T-helper 1 cell treated with Interleukin-12 subunit alpha and Interleukin-12 subunit beta and Interleukin-4 antibody, amounts not matched to agents 30 μg/mL and 1 μg/mL, for 36 hours (primary cell): ENCODE measurements at regions not wholly inside any gene's neighbourhood (a gene's known extent, or its start where the extent isn't known, plus 50 kb on each side); places are given as distances from the start of the nearest gene placed in this dataset.

Source experiments
- H3K27ac Mint-ChIP-seq: one replicate; pipeline ENCODE4 v1.8.0; 2021; ENCODE audit warnings: mild to moderate bottlenecking, mixed read lengths
- H3K27me3 Mint-ChIP-seq: one replicate; pipeline ENCODE4 v1.8.0; 2021; ENCODE audit warnings: low read depth, mixed read lengths
- H3K36me3 Mint-ChIP-seq: one replicate; pipeline ENCODE4 v1.8.0; 2021; ENCODE audit warnings: low read depth, mixed read lengths
- H3K4me1 Mint-ChIP-seq: one replicate; pipeline ENCODE4 v1.8.0; 2021; ENCODE audit warnings: low read depth, mixed read lengths
- H3K4me3 Mint-ChIP-seq: one replicate; pipeline ENCODE4 v1.8.0; 2021; ENCODE audit warnings: mild to moderate bottlenecking, moderate library complexity, mixed read lengths
- H3K9me3 Mint-ChIP-seq: one replicate; pipeline ENCODE4 v1.8.0; 2021; ENCODE audit warnings: mixed read lengths

DNA sequence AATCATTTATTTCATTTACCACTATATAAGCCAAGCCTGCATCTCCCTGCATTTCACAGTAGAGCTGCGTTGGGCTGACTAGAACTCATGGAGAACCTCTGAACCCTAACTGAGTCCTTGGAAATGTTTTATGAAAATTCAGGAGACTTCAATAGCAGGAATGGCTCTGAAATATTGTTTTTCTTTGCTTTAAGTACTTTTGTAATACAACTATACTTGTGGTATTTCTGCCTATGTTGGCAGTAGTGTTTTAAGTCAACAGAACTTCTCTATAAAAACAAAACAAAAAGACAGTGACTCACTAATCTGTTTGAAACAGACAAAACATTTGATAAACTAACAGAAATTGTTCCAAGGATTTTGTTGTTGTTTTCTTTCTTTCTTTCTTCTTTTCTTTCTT is 489.2 kb upstream of the MEF2C start:
- Mint-ChIP-seq H3K27ac (no peak overlapping the region), H3K27me3 (no peaks in the 10 kb centered on the region), H3K9me3 (no peaks in the 10 kb centered on the region), H3K4me3 (no peak overlapping the region), H3K36me3 (no peaks in the 10 kb centered on the region), H3K4me1 (no peaks in the 10 kb centered on the region)

DNA sequence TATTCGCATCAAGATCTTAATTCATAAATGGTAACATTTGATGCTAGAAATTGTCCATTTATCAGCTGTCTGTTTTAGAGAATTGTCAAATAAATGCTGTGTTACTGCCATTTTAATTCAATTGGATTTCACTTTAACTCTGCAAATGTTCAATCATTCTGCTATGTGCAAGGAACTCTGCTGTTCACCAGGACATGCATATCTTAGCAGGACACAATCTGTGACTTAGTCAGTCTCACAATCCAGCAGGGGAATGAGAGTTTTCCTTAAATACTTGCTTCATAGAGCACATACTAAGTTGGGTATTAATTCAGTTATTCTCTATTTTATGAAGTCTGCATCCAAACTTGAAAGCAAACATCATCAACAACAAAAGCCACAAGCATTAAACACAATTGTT is 488.7 kb upstream of the MEF2C start:
- H3K4me3 Mint-ChIP-seq = no peak overlapping the region
- no peaks in the 10 kb centered on the region for H3K27me3 Mint-ChIP-seq
- no peaks in the 10 kb centered on the region for H3K4me1 Mint-ChIP-seq
- H3K9me3 Mint-ChIP-seq = no peaks in the 10 kb centered on the region
- no peaks in the 10 kb centered on the region for H3K36me3 Mint-ChIP-seq
- H3K27ac Mint-ChIP-seq = no peak overlapping the region

DNA sequence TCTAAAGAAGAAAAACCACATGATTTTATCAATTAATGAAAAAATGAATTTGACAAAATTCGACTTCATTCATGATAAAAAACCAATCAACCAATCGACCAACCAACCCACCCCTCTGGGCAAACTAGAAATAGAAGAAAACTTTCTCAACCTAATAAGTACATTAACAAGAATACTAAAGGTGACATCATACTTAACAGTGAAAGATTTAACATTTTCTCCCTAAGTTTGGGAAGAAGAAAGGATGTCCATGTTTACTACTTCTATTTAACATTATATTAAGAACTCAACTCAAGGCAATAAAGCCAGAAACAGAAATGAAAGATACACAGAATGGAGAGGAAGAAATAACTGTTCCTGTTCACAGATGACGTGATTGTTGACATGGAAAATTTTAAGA is 476.1 kb upstream of the MEF2C start:
- Mint-ChIP-seq H3K36me3 (no peaks in the 10 kb centered on the region), H3K4me3 (no peak overlapping the region), H3K27me3 (no peaks in the 10 kb centered on the region), H3K4me1 (no peaks in the 10 kb centered on the region), H3K9me3 (no peaks in the 10 kb centered on the region), H3K27ac (no peak overlapping the region)

DNA sequence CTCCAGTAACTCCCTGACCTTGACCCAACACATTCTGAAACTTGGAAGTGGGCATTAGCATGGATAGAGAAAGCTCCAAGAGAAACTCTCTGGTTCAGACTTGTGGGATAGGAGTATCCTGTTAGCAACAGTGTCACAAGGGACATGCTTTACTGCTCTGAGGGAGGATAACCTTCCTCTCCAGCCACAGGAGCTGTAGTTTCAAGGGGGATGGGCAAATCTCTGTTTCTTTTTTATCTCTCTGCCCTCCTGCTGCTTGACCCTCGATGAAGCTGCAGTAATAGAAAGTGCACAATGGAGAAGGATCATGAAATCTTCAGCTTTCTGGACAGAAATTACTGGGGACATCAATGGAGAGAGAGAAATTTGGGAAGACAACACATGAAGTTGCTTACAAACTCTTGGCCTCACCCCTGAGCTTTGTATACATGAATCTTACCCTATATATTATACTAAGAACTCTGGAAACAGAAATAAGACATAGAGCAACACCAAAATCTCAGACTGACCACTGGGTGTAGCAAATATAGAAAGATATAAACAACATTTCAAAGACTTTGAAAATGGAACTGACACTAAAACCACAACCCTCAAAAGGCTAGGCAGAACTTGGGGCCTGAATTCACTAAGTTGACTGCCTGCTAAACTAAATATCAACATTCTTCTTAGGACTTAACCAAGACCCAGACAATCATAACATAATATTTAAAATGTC is 471.0 kb upstream of the MEF2C start:
- Mint-ChIP-seq H3K36me3 (no peaks in the 10 kb centered on the region), H3K4me1 (no peaks in the 10 kb centered on the region), H3K4me3 (no peak overlapping the region), H3K27me3 (no peaks in the 10 kb centered on the region), H3K9me3 (no peaks in the 10 kb centered on the region), H3K27ac (no peak overlapping the region)

DNA sequence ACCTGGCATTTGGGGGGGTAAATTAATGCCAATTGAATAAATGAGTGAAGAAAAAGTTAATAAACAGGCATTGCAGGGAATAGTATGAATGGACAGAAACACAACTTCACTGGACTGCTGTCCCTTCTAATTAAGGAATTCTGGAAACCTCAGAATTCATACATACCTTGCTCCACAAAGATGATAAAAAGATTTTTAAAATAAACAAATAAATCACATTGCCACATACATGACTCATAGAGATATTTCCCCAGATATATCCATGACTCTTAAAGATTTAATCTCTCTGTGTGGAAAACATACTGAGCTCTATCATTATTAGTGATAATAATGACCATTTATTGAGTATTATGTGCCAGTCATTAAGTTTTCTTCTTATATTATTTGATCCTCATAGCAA is 469.0 kb upstream of the MEF2C start:
- no peaks in the 10 kb centered on the region for H3K27me3 Mint-ChIP-seq
- no peaks in the 10 kb centered on the region for H3K9me3 Mint-ChIP-seq
- H3K36me3 Mint-ChIP-seq = no peaks in the 10 kb centered on the region
- no peak overlapping the region for H3K27ac Mint-ChIP-seq
- H3K4me3 Mint-ChIP-seq = no peak overlapping the region
- no peaks in the 10 kb centered on the region for H3K4me1 Mint-ChIP-seq

DNA sequence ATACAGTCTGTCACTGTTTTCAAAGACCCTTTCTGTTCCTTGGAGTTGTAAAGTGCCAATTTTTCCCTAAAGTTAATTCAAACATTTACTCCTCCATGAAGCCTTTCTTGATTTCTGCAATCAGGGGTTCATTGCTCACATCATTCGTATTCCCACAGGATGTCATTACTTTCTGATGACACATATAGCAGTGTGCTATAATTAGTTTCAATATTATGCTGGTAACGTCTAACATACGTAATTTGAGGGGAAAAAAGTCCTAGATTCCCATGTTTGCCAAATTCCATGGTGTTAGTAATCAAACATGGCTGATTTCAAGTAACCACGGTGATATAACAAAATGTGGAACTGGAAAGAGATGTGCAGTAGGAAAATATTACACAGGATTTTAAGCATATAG is 468.2 kb upstream of the MEF2C start:
- H3K9me3 Mint-ChIP-seq = no peaks in the 10 kb centered on the region
- no peak overlapping the region for H3K4me3 Mint-ChIP-seq
- no peaks in the 10 kb centered on the region for H3K36me3 Mint-ChIP-seq
- H3K4me1 Mint-ChIP-seq = no peaks in the 10 kb centered on the region
- H3K27ac Mint-ChIP-seq = no peak overlapping the region
- H3K27me3 Mint-ChIP-seq = no peaks in the 10 kb centered on the region

DNA sequence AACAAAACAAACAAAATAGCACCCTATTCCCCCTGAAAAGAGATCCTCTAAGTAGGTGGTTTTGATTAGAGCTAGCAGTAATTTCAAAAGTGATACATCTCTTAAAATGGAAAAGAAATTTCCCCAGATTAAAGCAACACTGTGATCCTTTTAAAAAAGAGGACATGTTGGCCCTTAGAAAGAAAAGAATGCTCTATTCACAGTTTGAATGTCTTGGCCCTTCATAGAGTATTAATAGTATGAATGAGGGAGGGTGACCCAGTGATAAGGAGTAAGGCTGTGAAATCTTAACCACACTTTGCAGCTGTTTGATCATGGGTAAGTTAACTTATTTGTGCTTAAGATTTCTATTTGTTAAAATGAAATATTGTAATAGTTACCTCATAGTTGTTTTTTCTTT is 467.7 kb upstream of the MEF2C start:
- Mint-ChIP-seq H3K9me3 (no peaks in the 10 kb centered on the region), H3K4me1 (no peaks in the 10 kb centered on the region), H3K36me3 (no peaks in the 10 kb centered on the region)

DNA sequence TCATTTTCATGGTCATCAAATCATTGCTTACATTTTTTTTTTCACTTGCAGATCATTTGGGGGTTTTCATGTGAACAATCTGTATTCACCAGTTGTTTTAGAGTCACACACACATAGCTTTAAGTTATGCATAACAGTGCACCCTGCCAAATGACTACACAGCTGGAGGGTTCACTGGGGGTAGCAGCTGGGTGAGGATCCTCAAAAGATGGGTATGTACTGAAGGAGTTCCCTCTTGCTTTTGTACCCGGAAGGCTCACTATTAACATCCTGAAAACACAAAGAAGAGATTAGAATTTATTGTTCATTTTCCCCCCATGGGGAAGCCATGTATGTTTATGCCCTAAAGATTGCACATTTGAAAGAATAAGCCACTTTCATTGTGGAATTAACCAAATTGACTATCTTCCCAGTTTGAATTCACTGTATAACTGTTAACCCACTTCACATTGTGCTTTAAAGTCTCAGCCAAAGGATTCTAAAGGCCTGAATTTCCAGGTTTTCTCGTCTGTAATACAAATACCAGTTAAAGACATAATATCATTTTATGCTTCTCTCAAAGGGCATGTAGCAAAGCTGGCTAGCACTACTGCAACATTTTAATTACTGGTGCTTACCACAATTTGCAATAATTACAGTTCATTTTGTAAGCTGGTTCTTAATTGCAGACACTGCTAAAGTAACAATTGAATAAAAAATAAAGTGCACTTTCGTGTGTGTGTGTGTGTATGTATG is 466.4 kb upstream of the MEF2C start:
- no peak overlapping the region for H3K27ac Mint-ChIP-seq
- H3K4me3 Mint-ChIP-seq = no peak overlapping the region
- H3K36me3 Mint-ChIP-seq = no peaks in the 10 kb centered on the region
- no peaks in the 10 kb centered on the region for H3K4me1 Mint-ChIP-seq
- no peaks in the 10 kb centered on the region for H3K27me3 Mint-ChIP-seq
- H3K9me3 Mint-ChIP-seq = no peaks in the 10 kb centered on the region

More for the DNA sequence above, 467.7 kb upstream of the MEF2C start:
- Mint-ChIP-seq H3K4me3 (no peak overlapping the region), H3K27ac (no peak overlapping the region), H3K27me3 (no peaks in the 10 kb centered on the region)

DNA sequence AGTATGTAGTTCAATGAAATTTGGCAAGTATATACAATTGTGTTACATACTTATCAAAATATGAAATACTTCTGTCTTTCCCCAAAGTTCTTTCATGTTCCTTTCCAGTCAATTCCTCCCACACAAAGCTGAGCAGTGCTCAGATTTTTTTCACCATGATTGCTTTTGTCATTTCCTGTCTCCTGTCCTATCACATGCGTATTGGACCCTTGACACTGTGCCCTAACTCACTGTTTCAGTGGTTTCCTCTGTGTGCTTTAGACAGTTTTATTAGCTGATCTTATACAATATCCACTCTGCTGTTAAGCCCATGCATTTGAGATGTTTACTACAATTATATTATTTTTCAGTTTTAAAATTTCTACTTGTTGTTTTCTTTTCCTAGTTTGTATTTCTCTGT is 463.6 kb upstream of the MEF2C start:
- H3K36me3 Mint-ChIP-seq = no peaks in the 10 kb centered on the region
- H3K4me1 Mint-ChIP-seq = peaks cover 2% of the 10 kb centered on the region
- no peaks in the 10 kb centered on the region for H3K27me3 Mint-ChIP-seq
- no peak overlapping the region for H3K27ac Mint-ChIP-seq
- no peak overlapping the region for H3K4me3 Mint-ChIP-seq
- H3K9me3 Mint-ChIP-seq = no peaks in the 10 kb centered on the region

DNA sequence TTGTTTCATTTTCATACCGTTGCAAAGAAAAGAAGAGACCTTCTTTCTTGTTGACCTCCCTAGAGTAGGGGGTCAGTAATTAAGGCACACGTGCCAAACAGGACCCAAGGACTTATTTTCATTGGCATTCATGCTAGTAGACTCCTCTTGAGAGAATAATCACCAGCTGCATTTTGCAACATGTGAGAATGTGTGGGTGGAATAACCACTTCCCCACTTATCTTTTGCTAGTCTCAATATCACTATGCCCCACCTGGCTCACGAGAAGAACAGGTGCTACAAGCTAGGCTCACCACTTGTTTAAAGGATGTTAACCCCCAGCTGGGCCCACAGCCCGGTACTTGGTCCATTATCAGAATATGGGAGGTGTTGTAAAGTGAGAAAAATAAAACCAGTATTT is 460.7 kb upstream of the MEF2C start:
- no peak overlapping the region for H3K27ac Mint-ChIP-seq
- H3K4me3 Mint-ChIP-seq = no peak overlapping the region
- no peaks in the 10 kb centered on the region for H3K27me3 Mint-ChIP-seq
- H3K36me3 Mint-ChIP-seq = no peaks in the 10 kb centered on the region
- H3K4me1 Mint-ChIP-seq = peaks cover 2% of the 10 kb centered on the region
- H3K9me3 Mint-ChIP-seq = no peaks in the 10 kb centered on the region

DNA sequence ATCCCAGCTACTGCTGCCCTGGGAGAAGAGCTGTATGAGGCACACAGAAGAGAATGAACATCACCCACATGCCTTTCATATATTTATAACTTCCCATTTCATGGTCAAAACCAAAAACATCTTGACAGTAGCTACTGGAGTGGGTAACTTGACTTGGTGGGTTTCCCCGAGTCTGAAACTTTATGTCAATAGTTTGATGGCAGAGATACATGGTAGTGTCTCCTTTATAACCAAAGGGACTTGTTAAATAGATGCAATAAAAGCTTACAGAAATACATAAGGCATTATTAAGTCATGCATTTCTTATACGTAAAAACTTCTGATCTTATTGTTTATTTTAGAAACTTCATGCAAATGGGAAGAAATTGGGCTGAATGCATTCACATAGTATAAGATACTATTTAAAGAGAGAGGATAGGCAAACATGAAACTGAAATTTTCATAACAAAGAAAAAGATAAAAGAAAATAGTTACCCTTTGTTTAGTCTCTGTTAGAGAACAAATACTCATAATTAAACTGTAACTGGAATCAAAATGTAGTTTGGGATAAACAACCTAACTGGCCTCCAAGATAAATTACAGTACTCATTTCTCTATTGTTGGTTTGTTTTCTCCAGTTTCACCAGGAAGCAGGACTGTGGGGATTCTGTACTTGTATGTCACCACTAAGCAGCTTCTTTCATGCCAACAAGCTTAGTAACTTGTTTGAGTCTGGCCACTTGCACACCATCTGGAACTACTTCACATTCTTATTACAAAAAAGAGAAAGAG is 459.3 kb upstream of the MEF2C start:
- Mint-ChIP-seq H3K9me3 (no peaks in the 10 kb centered on the region), H3K27ac (no peak overlapping the region), H3K27me3 (no peaks in the 10 kb centered on the region), H3K4me1 (peaks cover 2% of the 10 kb centered on the region), H3K4me3 (no peak overlapping the region), H3K36me3 (no peaks in the 10 kb centered on the region)

DNA sequence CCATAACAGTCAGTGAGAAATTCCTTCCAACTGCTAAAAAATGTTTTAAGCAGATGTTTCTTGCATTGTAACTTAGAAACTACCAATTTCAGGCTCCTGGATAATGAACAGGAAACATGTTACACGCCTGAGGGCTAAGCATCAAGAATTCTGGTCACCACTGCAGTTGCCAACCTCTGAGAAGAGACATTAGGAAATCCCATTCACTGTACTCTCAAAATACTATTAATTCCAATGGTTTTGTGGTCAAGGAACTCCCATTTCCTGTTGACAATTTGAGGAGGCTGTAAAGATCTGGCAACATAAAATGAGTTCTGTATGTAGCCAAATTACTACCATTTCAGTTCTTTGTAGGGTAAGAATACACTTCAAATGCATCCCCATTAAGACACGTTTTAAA is 456.0 kb upstream of the MEF2C start:
- no peaks in the 10 kb centered on the region for H3K9me3 Mint-ChIP-seq
- H3K4me1 Mint-ChIP-seq = peaks cover 2% of the 10 kb centered on the region
- no peak overlapping the region for H3K27ac Mint-ChIP-seq
- H3K36me3 Mint-ChIP-seq = no peaks in the 10 kb centered on the region
- no peaks in the 10 kb centered on the region for H3K27me3 Mint-ChIP-seq
- H3K4me3 Mint-ChIP-seq = no peak overlapping the region

DNA sequence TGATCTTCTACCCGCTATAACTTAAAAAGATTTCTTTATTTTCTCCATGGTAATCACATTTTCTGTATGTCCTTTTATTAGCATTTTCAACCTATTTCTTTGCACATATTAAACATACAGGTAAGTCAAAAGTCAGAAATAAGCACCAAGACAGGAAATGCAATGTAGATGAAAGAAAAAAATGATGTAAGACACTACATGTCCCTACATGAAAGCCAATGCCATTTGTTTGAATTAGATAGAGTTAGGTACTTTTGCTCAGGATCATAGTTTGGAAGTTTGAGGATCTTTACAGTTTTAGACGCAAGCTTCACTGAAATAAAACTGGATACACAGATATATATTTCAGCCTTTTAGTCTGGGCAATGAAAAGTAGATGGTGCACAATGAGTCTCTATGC is 453.1 kb upstream of the MEF2C start:
- no peaks in the 10 kb centered on the region for H3K9me3 Mint-ChIP-seq
- H3K36me3 Mint-ChIP-seq = no peaks in the 10 kb centered on the region
- H3K27me3 Mint-ChIP-seq = no peaks in the 10 kb centered on the region
- H3K4me3 Mint-ChIP-seq = no peak overlapping the region
- H3K4me1 Mint-ChIP-seq = no peaks in the 10 kb centered on the region
- H3K27ac Mint-ChIP-seq = no peak overlapping the region

DNA sequence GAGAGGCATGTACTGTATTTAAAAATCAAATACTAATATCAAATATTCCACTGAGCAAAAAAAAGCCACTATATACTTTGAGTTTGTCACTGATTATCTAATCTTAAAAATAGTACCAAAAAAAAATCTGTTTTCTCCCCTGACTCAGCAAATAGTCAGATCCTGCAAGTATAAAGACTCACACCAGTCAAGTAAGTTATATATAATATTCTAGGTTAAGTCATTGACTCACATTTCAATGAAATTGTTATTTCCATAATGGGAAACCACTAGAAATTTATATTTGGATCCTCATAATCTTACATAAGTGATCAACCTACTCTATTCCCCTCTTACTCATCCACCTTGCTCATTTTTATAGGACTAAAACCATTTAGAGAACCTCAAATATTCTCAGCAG is 447.2 kb upstream of the MEF2C start:
- H3K9me3 Mint-ChIP-seq = no peaks in the 10 kb centered on the region
- no peaks in the 10 kb centered on the region for H3K4me1 Mint-ChIP-seq
- H3K27ac Mint-ChIP-seq = no peak overlapping the region
- no peaks in the 10 kb centered on the region for H3K36me3 Mint-ChIP-seq
- H3K4me3 Mint-ChIP-seq = no peak overlapping the region
- H3K27me3 Mint-ChIP-seq = no peaks in the 10 kb centered on the region

DNA sequence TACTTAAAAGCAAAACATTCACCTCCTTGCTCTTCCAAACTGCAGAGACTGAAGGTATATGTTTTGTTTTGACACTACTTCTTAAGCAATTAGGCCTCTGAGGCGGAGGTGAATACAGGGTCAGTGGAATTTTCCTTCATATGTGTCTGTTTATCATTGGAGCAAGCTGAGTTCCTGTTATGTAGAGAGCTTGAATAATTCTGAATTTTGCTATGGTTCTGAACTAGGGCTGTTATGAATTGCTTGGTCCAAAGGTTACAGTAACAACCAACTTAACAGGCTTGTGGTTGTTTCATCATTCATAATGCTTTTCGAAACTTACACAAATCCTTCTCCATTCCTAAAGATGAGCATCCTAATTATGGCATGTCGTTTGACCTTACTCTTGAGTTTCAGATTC is 444.6 kb upstream of the MEF2C start:
- Mint-ChIP-seq H3K4me1 (no peaks in the 10 kb centered on the region), H3K9me3 (no peaks in the 10 kb centered on the region), H3K27me3 (no peaks in the 10 kb centered on the region), H3K4me3 (no peak overlapping the region), H3K36me3 (no peaks in the 10 kb centered on the region), H3K27ac (no peak overlapping the region)
